Pancreas (tissue), 10 donors: ENCODE measurements at regions not wholly inside any gene's neighbourhood (a gene's known extent, or its start where the extent isn't known, plus 50 kb on each side); places are given as distances from the start of the nearest gene placed in this dataset.

ENCODE experiments used
- ATAC-seq, 4 donors: fragments of 200-7000 bp; cut with Tn5 transposase; one replicate each; pipeline versions ENCODE4 v1.8.0 to v1.9.1; 2020; ENCODE audit warnings: mild to moderate bottlenecking in 4 of 4, moderate library complexity in 4 of 4
- DNase-seq, 6 donors: peaks; one replicate each; pipeline ENCODE4 v3.0.0-alpha.2; 2020
- FAIRE-seq: peaks from 2 replicates; lab custom pipeline; 2012; peaks lifted over from hg19 to GRCh38; lab: Jason Lieb, UNC
- H3K27ac ChIP-seq, 4 donors: fragments of 200-600 bp; sonication (generic); 1 replicate in 3 of 4; 2 replicates in 1 of 4; pipeline versions ENCODE4 v1.5.0 to v1.8.0; 2020
- H3K27me3 ChIP-seq, 4 donors: fragments of 200-600 bp; one replicate each; pipeline ENCODE4 v1.8.0; 2021
- H3K36me3 ChIP-seq, 3 donors: fragments of 200-600 bp; sonication (generic) in 1 of 3; one replicate each; pipeline versions ENCODE4 v1.5.0 to v1.8.0; 2020 to 2021
- H3K4me1 ChIP-seq, 3 donors: fragments of 200-600 bp; one replicate each; pipeline ENCODE4 v1.8.0; 2021
- H3K4me3 ChIP-seq, 4 donors: fragments of 200-600 bp; sonication (generic) in 2 of 4; one replicate each; pipeline versions ENCODE4 v1.5.0 to v1.8.0; 2020 to 2021
- H3K9me3 ChIP-seq, 4 donors: fragments of 200-600 bp; one replicate each; pipeline ENCODE4 v1.8.0; 2021
- WGBS, 2 donors: extraction: QIAGEN DNeasy Blood & Tissue Kit; methylation state at CpG; one replicate each; pipeline ENCODE4 v1.1.7; 2013; 5-methylcytosine and 5-hydroxymethylcytosine counted together
- intact Hi-C, 3 donors: fragments of 100-400 bp; cut with DNase I; formaldehyde crosslinking; loops; one replicate each; pipeline versions ENCODE4 v1.11.1 to v1.14.2; 2022
- TF ChIP-seq, protein P1 (sequence below), 4 donors: fragments of 200-600 bp; sonication (generic) in 3 of 4; IDR thresholded peaks; one replicate each; pipeline versions ENCODE4 v1.5.0 to v1.8.0; 2021; ENCODE audit warnings: antibody characterized with exemption in 4 of 4
- donor health status: healthy with polysubstance abuse.
- donor health status: DM: no; HTN: no; CAD: no; lungs with moderate emphysema.
- donor health status: DM: no; HTN: no; CAD: no.
- donor health status: control.
- donor health status: control.
- donor health status: Bipolar disorder and iron deficiency.
- donor health status: DM: yes; HTN: yes; CAD: no.
- donor health status: DM: no; HTN: no; CAD: no.
- donor health status: DM: no; HTN: no; CAD: no.
- donor health status: DM: yes; HTN: yes; CAD: no.

DNA sequence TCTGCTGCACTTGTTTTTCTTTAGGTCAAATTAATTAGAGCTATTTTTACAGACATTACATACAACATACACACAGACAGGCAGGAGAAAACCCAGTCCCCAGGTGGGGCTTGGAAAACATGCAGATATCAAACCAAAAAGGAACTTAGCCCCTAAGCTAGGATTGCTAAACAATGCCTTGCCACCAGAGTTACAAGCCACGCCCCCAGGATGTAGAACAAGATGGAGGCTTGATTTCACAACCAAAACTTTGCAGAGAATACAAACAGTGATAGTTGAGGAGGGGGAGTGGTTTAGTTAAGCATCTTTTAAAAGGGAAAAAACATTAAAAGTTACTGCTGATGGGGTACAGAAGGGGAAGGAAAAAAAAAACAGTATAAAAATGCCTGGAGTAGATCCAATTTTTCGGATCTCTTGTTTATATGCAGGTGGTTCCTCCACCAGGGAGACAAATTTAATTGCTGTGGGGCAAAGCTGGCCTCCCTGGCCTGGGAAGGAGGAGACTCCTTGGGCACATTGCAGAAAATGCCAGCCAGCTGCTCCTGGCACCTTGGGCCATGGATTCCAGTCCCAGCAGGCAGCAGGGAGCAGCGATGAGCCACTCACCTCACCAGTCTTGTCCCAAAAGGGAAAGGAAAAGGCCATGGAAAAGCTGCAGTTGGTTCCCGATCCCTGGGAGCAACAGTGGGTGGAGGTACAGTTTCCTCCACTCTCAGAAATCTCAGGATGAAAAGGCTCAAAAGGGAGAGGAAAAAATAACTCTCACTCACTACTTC is 348.4 kb upstream of the REG3G start:
- TF ChIP-seq, protein P1, sequence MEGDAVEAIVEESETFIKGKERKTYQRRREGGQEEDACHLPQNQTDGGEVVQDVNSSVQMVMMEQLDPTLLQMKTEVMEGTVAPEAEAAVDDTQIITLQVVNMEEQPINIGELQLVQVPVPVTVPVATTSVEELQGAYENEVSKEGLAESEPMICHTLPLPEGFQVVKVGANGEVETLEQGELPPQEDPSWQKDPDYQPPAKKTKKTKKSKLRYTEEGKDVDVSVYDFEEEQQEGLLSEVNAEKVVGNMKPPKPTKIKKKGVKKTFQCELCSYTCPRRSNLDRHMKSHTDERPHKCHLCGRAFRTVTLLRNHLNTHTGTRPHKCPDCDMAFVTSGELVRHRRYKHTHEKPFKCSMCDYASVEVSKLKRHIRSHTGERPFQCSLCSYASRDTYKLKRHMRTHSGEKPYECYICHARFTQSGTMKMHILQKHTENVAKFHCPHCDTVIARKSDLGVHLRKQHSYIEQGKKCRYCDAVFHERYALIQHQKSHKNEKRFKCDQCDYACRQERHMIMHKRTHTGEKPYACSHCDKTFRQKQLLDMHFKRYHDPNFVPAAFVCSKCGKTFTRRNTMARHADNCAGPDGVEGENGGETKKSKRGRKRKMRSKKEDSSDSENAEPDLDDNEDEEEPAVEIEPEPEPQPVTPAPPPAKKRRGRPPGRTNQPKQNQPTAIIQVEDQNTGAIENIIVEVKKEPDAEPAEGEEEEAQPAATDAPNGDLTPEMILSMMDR (IDR thresholded peaks at IDR 0.05): no peak
- H3K4me3 ChIP-seq: no peak overlapping the region

DNA sequence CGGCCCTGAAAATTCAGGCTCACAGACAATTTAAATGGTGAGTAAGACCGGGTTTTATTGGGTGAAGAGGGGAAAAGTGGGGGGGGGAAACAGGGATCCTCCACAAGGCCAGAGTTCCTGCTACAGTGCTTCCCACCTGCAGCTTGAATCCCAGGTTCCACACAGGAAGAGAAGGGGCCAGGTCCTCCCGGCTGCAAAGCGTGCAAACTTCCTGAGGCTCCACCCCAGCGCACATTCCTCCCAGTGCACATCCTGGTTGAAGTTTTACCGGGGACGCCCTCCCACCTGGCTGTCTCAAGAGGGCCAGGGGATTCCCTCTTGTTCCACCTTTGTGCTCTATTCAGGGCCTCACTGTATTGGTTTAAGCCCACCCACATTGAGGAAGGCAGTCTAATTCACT is 347.7 kb upstream of the REG3G start:
- DNase-seq: no peak
- Histone ChIP-seq H3K4me1 (no peaks in the 10 kb centered on the region), H3K9me3 (no peaks in the 10 kb centered on the region), H3K36me3 (no peaks in the 10 kb centered on the region), H3K27me3 (no peaks in the 10 kb centered on the region), H3K27ac (no peak overlapping the region), H3K4me3 (no peak overlapping the region)
- no peak for FAIRE-seq
- TF ChIP-seq, protein P1 (IDR thresholded peaks at IDR 0.05): no peak
- no peak for ATAC-seq
- 75 to 79% methylated on average over 7 of the region's 7 CpGs for WGBS, 2 donors
- intact Hi-C loops: no loop called here

More for the DNA sequence above, 348.4 kb upstream of the REG3G start:
- Histone ChIP-seq H3K27me3 (no peaks in the 10 kb centered on the region), H3K4me1 (no peaks in the 10 kb centered on the region), H3K36me3 (no peaks in the 10 kb centered on the region), H3K27ac (no peak overlapping the region), H3K9me3 (no peaks in the 10 kb centered on the region)
- 67 to 70% methylated on average over 4 of the region's 4 CpGs for WGBS, 2 donors
- no peak for FAIRE-seq
- no peak for ATAC-seq
- DNase-seq: peak in 1 of 6 donors; percentile 20
- intact Hi-C loops: no loop called here

DNA sequence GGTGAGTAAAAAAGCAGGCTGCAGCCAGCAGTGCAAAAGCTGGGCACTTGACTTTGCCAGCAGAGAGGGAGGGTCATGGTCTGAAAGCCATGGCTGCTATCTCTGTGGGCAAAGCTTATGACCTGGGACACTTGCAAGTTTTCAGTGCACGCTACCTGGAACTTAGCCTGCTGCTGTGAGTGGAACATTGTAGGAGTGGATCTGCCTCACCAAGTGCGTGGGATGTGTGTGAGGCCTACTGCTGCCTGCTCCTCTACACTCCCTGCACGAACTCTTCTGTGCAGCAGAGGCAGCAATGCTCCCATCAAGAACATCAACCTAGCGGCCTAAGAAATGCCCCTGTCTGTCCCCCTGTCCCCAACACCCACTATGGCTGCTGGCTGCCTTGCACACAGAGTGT is 344.1 kb upstream of the REG3G start:
- TF ChIP-seq, protein P1 (IDR thresholded peaks at IDR 0.05): no peak
- Histone ChIP-seq H3K27me3 (no peaks in the 10 kb centered on the region), H3K4me3 (no peak overlapping the region), H3K4me1 (no peaks in the 10 kb centered on the region), H3K27ac (no peak overlapping the region), H3K36me3 (no peaks in the 10 kb centered on the region), H3K9me3 (no peaks in the 10 kb centered on the region)
- intact Hi-C loops: no loop called here
- WGBS, 2 donors: 70 to 91% methylated on average over 4 of the region's 4 CpGs
- FAIRE-seq (no peak), ATAC-seq (no peak), DNase-seq (peak in 1 of 6 donors; percentile 26)

DNA sequence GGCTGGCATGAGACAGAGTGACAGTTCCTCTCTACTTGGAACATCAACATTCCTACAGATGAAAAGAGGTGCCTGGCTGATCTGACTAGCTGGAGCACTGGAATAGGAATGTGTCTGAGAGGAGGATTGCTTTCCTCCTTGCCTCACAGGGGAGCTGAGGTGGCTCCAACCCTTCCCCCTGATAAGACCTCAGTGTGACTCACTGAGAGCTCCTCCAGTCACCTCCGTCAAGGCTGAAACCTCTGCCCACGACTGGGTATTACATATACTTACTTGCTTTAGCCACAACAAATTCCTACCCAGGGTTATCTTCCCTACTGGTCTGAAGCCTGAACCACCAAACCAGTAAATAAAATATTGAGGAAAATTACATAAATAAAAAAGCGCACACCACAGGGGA is 342.7 kb upstream of the REG3G start:
- no peak overlapping the region for H3K4me3 ChIP-seq
- no peaks in the 10 kb centered on the region for H3K9me3 ChIP-seq
- WGBS, 2 donors: 78 to 83% methylated on average over 3 of the region's 3 CpGs
- intact Hi-C loops: no loop called here
- TF ChIP-seq, protein P1 (IDR thresholded peaks at IDR 0.05): no peak
- FAIRE-seq (no peak), ATAC-seq (no peak), DNase-seq (no peak)
- H3K27me3 ChIP-seq: no peaks in the 10 kb centered on the region
- no peaks in the 10 kb centered on the region for H3K4me1 ChIP-seq
- no peak overlapping the region for H3K27ac ChIP-seq
- H3K36me3 ChIP-seq: no peaks in the 10 kb centered on the region

DNA sequence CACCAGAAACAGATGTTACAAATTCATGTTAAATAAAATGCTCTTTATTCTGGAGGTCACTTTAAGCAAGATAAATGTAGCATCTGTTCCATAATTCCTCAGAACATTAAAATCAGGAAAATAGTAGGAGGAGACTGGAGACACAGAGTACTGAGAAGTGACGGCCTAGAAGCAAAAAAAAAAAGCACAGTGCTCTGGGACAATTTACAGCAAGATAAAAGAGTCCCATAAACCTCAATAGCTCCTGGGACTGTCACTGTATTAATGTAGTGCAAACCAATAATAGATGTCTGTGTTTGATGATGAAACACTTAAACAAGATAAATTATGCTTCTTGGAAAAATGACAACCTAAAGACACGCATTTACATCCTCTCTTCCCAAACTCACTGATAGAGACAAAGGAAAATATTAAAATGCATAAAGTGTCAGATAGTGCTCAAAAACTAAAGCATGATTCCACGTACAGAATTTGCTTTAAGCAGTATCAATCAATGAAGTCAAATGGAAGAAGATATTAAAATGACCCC is 338.8 kb upstream of the REG3G start:
- 40 to 61% methylated on average over 3 of the region's 3 CpGs for WGBS, 2 donors
- ATAC-seq (no peak), DNase-seq (no peak), FAIRE-seq (no peak)
- no peaks in the 10 kb centered on the region for H3K27me3 ChIP-seq
- H3K27ac ChIP-seq: no peak overlapping the region
- H3K4me1 ChIP-seq: no peaks in the 10 kb centered on the region
- TF ChIP-seq, protein P1 (IDR thresholded peaks at IDR 0.05): no peak
- H3K4me3 ChIP-seq: no peak overlapping the region
- intact Hi-C loops: no loop called here
- H3K36me3 ChIP-seq: no peaks in the 10 kb centered on the region
- H3K9me3 ChIP-seq: no peaks in the 10 kb centered on the region
